ENCODE measurements at regions not wholly inside any gene's neighbourhood (a gene's known extent, or its start where the extent isn't known, plus 50 kb on each side); places are given as distances from the start of the nearest gene placed in this dataset.

DNA sequence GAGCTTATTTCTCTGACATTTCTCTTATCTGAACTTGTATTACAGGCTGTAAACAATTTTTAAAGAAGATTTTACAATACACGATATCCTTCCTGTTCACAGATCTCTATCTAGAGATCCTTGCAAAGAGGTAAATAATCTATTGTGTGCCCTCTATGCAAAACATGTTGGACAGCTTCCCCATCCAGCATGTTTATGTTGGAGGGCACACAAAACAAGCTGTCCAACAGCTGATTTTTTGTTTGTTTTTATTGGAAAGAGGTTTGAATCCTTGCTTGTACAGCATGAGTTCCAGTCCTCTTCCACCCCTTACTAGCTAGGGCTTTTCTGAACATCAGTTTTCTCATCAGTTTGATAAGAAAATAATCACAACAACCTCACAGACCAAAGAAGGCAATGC lies 62.3 kb upstream of the SYNDIG1 start:
- TF ChIP-seq KLF16 (IDR thresholded peaks at IDR 0.05), result no peak
- no peak for TF ChIP-seq NR1H2 (CRISPR knock-in tag; IDR thresholded peaks at IDR 0.05)
- TF ChIP-seq, protein P1, sequence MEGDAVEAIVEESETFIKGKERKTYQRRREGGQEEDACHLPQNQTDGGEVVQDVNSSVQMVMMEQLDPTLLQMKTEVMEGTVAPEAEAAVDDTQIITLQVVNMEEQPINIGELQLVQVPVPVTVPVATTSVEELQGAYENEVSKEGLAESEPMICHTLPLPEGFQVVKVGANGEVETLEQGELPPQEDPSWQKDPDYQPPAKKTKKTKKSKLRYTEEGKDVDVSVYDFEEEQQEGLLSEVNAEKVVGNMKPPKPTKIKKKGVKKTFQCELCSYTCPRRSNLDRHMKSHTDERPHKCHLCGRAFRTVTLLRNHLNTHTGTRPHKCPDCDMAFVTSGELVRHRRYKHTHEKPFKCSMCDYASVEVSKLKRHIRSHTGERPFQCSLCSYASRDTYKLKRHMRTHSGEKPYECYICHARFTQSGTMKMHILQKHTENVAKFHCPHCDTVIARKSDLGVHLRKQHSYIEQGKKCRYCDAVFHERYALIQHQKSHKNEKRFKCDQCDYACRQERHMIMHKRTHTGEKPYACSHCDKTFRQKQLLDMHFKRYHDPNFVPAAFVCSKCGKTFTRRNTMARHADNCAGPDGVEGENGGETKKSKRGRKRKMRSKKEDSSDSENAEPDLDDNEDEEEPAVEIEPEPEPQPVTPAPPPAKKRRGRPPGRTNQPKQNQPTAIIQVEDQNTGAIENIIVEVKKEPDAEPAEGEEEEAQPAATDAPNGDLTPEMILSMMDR (IDR thresholded peaks at IDR 0.05 in 2 of 3, conservative IDR thresholded peaks at IDR 0.05 in 1 of 3; ENCODE audit: insufficient read depth in 2 of 3, low read depth in 1 of 3, low read length in 3 of 3), result no peak
- TF ChIP-seq TAF7 (tag; IDR thresholded peaks at IDR 0.05), result no peak
- no peak for TF ChIP-seq POLR2A (conservative IDR thresholded peaks at IDR 0.05)
- no peak for TF ChIP-seq RBM39 (optimal IDR thresholded peaks at IDR 0.05; ENCODE audit: low read depth, low read length)
- TF ChIP-seq, protein P2, sequence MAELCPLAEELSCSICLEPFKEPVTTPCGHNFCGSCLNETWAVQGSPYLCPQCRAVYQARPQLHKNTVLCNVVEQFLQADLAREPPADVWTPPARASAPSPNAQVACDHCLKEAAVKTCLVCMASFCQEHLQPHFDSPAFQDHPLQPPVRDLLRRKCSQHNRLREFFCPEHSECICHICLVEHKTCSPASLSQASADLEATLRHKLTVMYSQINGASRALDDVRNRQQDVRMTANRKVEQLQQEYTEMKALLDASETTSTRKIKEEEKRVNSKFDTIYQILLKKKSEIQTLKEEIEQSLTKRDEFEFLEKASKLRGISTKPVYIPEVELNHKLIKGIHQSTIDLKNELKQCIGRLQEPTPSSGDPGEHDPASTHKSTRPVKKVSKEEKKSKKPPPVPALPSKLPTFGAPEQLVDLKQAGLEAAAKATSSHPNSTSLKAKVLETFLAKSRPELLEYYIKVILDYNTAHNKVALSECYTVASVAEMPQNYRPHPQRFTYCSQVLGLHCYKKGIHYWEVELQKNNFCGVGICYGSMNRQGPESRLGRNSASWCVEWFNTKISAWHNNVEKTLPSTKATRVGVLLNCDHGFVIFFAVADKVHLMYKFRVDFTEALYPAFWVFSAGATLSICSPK (IDR thresholded peaks at IDR 0.05; ENCODE audit: borderline replicate concordance), result no peak
- no peak for TF ChIP-seq BRD4 (IDR thresholded peaks at IDR 0.05)
- TF ChIP-seq MYC (IDR thresholded peaks at IDR 0.05; ENCODE audit: low read depth, low read length), result no peak
- no peak for TF ChIP-seq MYC (CRISPR knock-in tag; IDR thresholded peaks at IDR 0.05; ENCODE audit: borderline replicate concordance, low read depth)
- TF ChIP-seq, protein P3, sequence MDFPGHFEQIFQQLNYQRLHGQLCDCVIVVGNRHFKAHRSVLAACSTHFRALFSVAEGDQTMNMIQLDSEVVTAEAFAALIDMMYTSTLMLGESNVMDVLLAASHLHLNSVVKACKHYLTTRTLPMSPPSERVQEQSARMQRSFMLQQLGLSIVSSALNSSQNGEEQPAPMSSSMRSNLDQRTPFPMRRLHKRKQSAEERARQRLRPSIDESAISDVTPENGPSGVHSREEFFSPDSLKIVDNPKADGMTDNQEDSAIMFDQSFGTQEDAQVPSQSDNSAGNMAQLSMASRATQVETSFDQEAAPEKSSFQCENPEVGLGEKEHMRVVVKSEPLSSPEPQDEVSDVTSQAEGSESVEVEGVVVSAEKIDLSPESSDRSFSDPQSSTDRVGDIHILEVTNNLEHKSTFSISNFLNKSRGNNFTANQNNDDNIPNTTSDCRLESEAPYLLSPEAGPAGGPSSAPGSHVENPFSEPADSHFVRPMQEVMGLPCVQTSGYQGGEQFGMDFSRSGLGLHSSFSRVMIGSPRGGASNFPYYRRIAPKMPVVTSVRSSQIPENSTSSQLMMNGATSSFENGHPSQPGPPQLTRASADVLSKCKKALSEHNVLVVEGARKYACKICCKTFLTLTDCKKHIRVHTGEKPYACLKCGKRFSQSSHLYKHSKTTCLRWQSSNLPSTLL (IDR thresholded peaks at IDR 0.05), result no peak
- TF ChIP-seq MXI1 (IDR thresholded peaks at IDR 0.05; ENCODE audit: low read depth, low read length), result no peak
- TF ChIP-seq SP1 (CRISPR knock-in tag; IDR thresholded peaks at IDR 0.05), result no peak
- TF ChIP-seq KLF10 (CRISPR knock-in tag; IDR thresholded peaks at IDR 0.05), result no peak
- TF ChIP-seq JUND (IDR thresholded peaks at IDR 0.05; ENCODE audit: borderline replicate concordance, low read depth, low read length), result no peak
- TF ChIP-seq JUND (tag; IDR thresholded peaks at IDR 0.05; ENCODE audit: borderline replicate concordance, low read depth, low read length), result no peak

Measured in K562 (cell line).